Kidney (tissue), 13 donors: ENCODE measurements at regions not wholly inside any gene's neighbourhood (a gene's known extent, or its start where the extent isn't known, plus 50 kb on each side); places are given as distances from the start of the nearest gene placed in this dataset.

Experiments used
- DNase-seq, 5 donors: peaks; one replicate each; pipeline ENCODE4 v3.0.0-alpha.2; 2013 to 2020
- FAIRE-seq: peaks from 2 replicates; lab custom pipeline; 2012; peaks lifted over from hg19 to GRCh38; lab: Jason Lieb, UNC
- H3K27ac ChIP-seq, 2 donors: one replicate each; pipeline ENCODE4 v1.7.0; 2013; ENCODE audit warnings: low read depth in 2 of 2, low read length in 2 of 2, inconsistent platforms in 1 of 2
- H3K27me3 ChIP-seq: one replicate; pipeline ENCODE4 v1.7.1; 2013; ENCODE audit warnings: low read length, inconsistent platforms; ENCODE audit not compliant: control insufficient read depth, insufficient read depth
- H3K36me3 ChIP-seq, 3 donors: one replicate each; pipeline versions ENCODE4 v1.7.0 to v1.7.1; 2013; ENCODE audit warnings: low read length in 3 of 3, control low read depth in 1 of 3, inconsistent platforms in 1 of 3; ENCODE audit not compliant: insufficient read depth in 3 of 3, control insufficient read depth in 2 of 3
- H3K4me1 ChIP-seq, 3 donors: one replicate each; pipeline versions ENCODE4 v1.7.0 to v1.7.1; 2013; ENCODE audit warnings: low read length in 3 of 3, inconsistent platforms in 1 of 3, low read depth in 1 of 3; ENCODE audit not compliant: control insufficient read depth in 2 of 3, insufficient read depth in 2 of 3
- H3K4me3 ChIP-seq, 3 donors: one replicate each; pipeline versions ENCODE4 v1.7.0 to v1.8.1; 2013; ENCODE audit warnings: low read length in 3 of 3, control low read depth in 1 of 3, inconsistent platforms in 1 of 3
- H3K9ac ChIP-seq, 3 donors: one replicate each; pipeline versions ENCODE4 v1.7.0 to v1.7.1; 2013; ENCODE audit warnings: low read length in 3 of 3, control low read depth in 1 of 3, inconsistent platforms in 1 of 3
- H3K9me3 ChIP-seq, 3 donors: one replicate each; pipeline versions ENCODE4 v1.7.0 to v1.7.1; 2013; ENCODE audit warnings: low read length in 3 of 3, control low read depth in 1 of 3, inconsistent platforms in 1 of 3; ENCODE audit not compliant: control insufficient read depth in 2 of 3, insufficient read depth in 1 of 3
- CTCF ChIP-seq: IDR thresholded peaks from 3 replicates; pipeline ENCODE4 v1.5.1; 2012; ENCODE audit warnings: mild to moderate bottlenecking, moderate library complexity, borderline replicate concordance; ENCODE audit not compliant: insufficient read depth; ENCODE audit errors: extremely low read depth
- intact Hi-C: fragments of 100-400 bp; cut with DNase I; formaldehyde crosslinking; loops from one replicate; pipeline ENCODE4 v1.11.1; 2022
- donor health status: control.
- donor health status: control.
- donor health status: control.
- donor health status: control.
- donor health status: control.
- donor health status: DM: yes; HTN: yes; CAD: no.
- donor health status: Normal renal cell carcinoma (clear cell type).

- FAIRE-seq (no peak), DNase-seq (no peak)
- peaks cover 0 to 14% (median 5%) of the 10 kb centered on the region in 3 donors for H3K4me1 ChIP-seq
- no peaks in the 10 kb centered on the region for H3K36me3 ChIP-seq
- intact Hi-C loops = no loop called here
- peaks cover 0 to 3% (median 0%) of the 10 kb centered on the region in 3 donors for H3K9me3 ChIP-seq
- H3K27ac ChIP-seq = no peak overlapping the region
- H3K9ac ChIP-seq = no peak overlapping the region
- no peak for TF ChIP-seq CTCF
- no peak overlapping the region for H3K4me3 ChIP-seq
- H3K27me3 ChIP-seq = no peaks in the 10 kb centered on the region
Measured at GRCh38 chr14:96143906-96144305, 60.7 kb upstream of the BDKRB2 start.

- no peaks in the 10 kb centered on the region for H3K27me3 ChIP-seq
- H3K27ac ChIP-seq = peak overlapping the region; percentile 69 to 91
- no peak for TF ChIP-seq CTCF
- no peak overlapping the region for H3K4me3 ChIP-seq
- DNase-seq (no peak), FAIRE-seq (peak; percentile 33)
- no peak overlapping the region for H3K9ac ChIP-seq
- H3K9me3 ChIP-seq = peaks cover 0 to 3% (median 0%) of the 10 kb centered on the region in 3 donors
- intact Hi-C loops = no loop called here
- H3K4me1 ChIP-seq = peaks cover 0 to 14% (median 5%) of the 10 kb centered on the region in 3 donors
- no peaks in the 10 kb centered on the region for H3K36me3 ChIP-seq
Measured at GRCh38 chr14:96145116-96145864, 59.3 kb upstream of the BDKRB2 start.

- peak in 2 of 5 donors; percentile 32 to 78 for DNase-seq
Measured at GRCh38 chr14:96146131-96146771, 58.4 kb upstream of the BDKRB2 start.

More at GRCh38 chr14:96146131-96146771, 58.4 kb upstream of the BDKRB2 start:
- peaks cover 0 to 3% (median 0%) of the 10 kb centered on the region in 3 donors for H3K9me3 ChIP-seq
- no peak overlapping the region for H3K4me3 ChIP-seq
- H3K36me3 ChIP-seq = no peaks in the 10 kb centered on the region
- no peak overlapping the region for H3K9ac ChIP-seq
- H3K4me1 ChIP-seq = peaks cover 0 to 14% (median 5%) of the 10 kb centered on the region in 3 donors
- peak overlapping the region; percentile 69 to 91 for H3K27ac ChIP-seq
- FAIRE-seq = peak; percentile 25
- intact Hi-C loops = no loop called here
- no peak for TF ChIP-seq CTCF
- no peaks in the 10 kb centered on the region for H3K27me3 ChIP-seq
